ENCODE measurements at regions not wholly inside any gene's neighbourhood (a gene's known extent, or its start where the extent isn't known, plus 50 kb on each side); places are given as distances from the start of the nearest gene placed in this dataset.

DNA sequence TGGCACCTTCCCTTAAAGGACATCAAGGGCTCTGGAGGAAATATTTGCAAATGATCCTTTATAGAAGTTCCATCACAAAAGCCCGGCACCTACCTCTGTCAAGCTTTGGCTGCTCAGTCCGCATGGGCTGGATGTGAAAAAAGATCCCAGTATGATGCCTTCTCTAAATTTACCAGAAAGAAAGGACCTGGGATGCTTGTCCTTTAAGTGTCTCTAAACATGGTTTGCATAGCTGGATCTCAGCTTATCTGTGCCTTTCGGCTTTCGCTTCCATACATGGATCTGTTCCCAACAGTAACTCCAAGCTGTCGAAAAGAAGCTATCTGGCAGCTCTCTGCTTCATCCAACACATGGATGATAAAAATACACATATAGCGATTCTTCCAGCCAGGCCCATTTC is 60.4 kb upstream of the SLC8A1 start:
- TF ChIP-seq, protein P1, sequence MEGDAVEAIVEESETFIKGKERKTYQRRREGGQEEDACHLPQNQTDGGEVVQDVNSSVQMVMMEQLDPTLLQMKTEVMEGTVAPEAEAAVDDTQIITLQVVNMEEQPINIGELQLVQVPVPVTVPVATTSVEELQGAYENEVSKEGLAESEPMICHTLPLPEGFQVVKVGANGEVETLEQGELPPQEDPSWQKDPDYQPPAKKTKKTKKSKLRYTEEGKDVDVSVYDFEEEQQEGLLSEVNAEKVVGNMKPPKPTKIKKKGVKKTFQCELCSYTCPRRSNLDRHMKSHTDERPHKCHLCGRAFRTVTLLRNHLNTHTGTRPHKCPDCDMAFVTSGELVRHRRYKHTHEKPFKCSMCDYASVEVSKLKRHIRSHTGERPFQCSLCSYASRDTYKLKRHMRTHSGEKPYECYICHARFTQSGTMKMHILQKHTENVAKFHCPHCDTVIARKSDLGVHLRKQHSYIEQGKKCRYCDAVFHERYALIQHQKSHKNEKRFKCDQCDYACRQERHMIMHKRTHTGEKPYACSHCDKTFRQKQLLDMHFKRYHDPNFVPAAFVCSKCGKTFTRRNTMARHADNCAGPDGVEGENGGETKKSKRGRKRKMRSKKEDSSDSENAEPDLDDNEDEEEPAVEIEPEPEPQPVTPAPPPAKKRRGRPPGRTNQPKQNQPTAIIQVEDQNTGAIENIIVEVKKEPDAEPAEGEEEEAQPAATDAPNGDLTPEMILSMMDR (IDR thresholded peaks at IDR 0.05 in 8 of 11, conservative IDR thresholded peaks at IDR 0.05 in 3 of 11) = no peak
- TF ChIP-seq POLR2A (IDR thresholded peaks at IDR 0.05) = no peak
